ENCODE measurements at regions not wholly inside any gene's neighbourhood (a gene's known extent, or its start where the extent isn't known, plus 50 kb on each side); places are given as distances from the start of the nearest gene placed in this dataset.
"Not testable (repeated sequence)": the region's sequence is repeated elsewhere in the genome, so short reads cannot be mapped to it uniquely, and the experiment has no call there.

DNA sequence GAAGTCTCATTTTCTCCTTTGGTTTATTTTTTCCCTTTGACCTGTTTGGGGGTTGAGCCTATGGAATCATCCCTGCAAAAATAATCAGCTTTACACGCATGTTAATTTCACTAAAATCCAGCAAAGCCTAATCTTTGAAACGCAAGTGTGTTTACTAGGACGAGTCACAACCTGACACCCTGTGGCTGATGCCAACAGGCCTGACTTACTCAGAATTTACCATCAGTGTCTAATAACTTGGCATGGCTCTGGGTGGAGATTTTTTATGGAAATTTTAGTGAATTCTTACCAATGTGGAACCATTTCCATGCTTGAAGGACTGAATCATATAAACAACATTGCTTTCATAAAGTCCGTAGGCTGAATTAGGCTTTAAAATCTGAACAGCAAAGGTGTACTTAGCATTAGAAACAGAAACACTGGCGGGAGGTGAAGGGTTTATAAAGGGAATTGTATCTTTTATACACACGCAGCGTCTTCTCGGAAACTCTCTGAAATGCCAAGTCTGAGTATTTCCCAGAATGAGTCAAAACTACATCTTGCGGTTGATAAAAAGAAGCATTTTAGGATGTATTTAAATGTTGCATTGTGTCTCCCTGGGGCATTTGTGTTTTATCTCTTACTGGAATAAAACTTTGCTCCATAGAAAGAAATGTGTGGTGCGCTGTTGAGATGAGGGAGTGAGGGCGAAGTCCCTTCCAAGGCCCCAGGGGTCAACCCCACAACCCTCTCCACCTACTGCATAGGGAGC lies 81.2 kb downstream of the DACT2 start:
- Histone ChIP-seq H3K4me3 (ENCODE audit: low read length) (no peak overlapping the region), H3K9me3 (ENCODE audit: control insufficient read depth, low read length) (peaks cover 3% of the 10 kb centered on the region)
- H3K27ac Mint-ChIP-seq: no peak overlapping the region

DNA sequence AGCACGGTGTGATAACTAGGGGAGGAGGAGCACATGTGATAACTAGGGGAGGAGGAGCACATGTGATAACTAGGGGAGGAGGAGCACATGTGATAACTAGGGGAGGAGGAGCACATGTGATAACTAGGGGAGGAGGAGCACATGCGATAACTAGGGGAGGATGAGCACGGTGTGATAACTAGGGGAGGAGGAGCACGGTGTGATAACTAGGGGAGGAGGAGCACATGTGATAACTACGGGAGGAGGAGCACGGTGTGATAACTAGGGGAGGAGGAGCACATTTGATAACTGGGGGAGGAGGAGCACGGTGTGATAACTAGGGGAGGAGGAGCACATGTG lies 85.7 kb downstream of the DACT2 start:
- H3K9me3 Mint-ChIP-seq; H3K9me3 ChIP-seq (ENCODE audit: control insufficient read depth, low read length); H3K27ac Mint-ChIP-seq; DNase-seq; H3K27me3 ChIP-seq (ENCODE audit: control insufficient read depth, insufficient read depth, low read length, poor library complexity, severe bottlenecking); H3K36me3 Mint-ChIP-seq (ENCODE audit: low read depth); H3K4me1 ChIP-seq (ENCODE audit: control insufficient read depth, insufficient read depth, low read length); H3K36me3 ChIP-seq (ENCODE audit: control insufficient read depth, insufficient read depth, low read length); H3K27ac ChIP-seq (ENCODE audit: low read depth, low read length); H3K4me3 ChIP-seq (ENCODE audit: low read length); H3K4me3 Mint-ChIP-seq; H3K27me3 Mint-ChIP-seq (ENCODE audit: insufficient read depth); H3K9ac ChIP-seq (ENCODE audit: extremely low read depth, low read length, poor library complexity, severe bottlenecking): not testable (repeated sequence)
- H3K4me1 Mint-ChIP-seq: peaks cover 14% of the 10 kb centered on the region
- WGBS, 2 experiments (ENCODE audit: insufficient coverage in 1 of 2, insufficient read length in 1 of 2): 80 to 87% methylated on average over 2 to 7 of the region's 7 CpGs

More for the DNA sequence above, 81.2 kb downstream of the DACT2 start:
- Histone ChIP-seq H3K27ac (ENCODE audit: low read depth, low read length) (no peak overlapping the region), H3K27me3 (ENCODE audit: control insufficient read depth, insufficient read depth, low read length, poor library complexity, severe bottlenecking) (no peaks in the 10 kb centered on the region), H3K36me3 (ENCODE audit: control insufficient read depth, insufficient read depth, low read length) (no peaks in the 10 kb centered on the region), H3K4me1 (ENCODE audit: control insufficient read depth, insufficient read depth, low read length) (no peaks in the 10 kb centered on the region), H3K9ac (ENCODE audit: extremely low read depth, low read length, poor library complexity, severe bottlenecking) (no peak overlapping the region)
- H3K36me3 Mint-ChIP-seq (ENCODE audit: low read depth): no peaks in the 10 kb centered on the region
- TF ChIP-seq, protein P1, sequence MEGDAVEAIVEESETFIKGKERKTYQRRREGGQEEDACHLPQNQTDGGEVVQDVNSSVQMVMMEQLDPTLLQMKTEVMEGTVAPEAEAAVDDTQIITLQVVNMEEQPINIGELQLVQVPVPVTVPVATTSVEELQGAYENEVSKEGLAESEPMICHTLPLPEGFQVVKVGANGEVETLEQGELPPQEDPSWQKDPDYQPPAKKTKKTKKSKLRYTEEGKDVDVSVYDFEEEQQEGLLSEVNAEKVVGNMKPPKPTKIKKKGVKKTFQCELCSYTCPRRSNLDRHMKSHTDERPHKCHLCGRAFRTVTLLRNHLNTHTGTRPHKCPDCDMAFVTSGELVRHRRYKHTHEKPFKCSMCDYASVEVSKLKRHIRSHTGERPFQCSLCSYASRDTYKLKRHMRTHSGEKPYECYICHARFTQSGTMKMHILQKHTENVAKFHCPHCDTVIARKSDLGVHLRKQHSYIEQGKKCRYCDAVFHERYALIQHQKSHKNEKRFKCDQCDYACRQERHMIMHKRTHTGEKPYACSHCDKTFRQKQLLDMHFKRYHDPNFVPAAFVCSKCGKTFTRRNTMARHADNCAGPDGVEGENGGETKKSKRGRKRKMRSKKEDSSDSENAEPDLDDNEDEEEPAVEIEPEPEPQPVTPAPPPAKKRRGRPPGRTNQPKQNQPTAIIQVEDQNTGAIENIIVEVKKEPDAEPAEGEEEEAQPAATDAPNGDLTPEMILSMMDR (conservative IDR thresholded peaks at IDR 0.05): no peak
- H3K9me3 Mint-ChIP-seq: no peaks in the 10 kb centered on the region
- DNase-seq: no peak
- no peak overlapping the region for H3K4me3 Mint-ChIP-seq
- 97 to 100% methylated on average over 5 to 9 of the region's 11 CpGs for WGBS, 2 experiments (ENCODE audit: insufficient coverage in 1 of 2, insufficient read length in 1 of 2)
- peaks cover 5% of the 10 kb centered on the region for H3K27me3 Mint-ChIP-seq (ENCODE audit: insufficient read depth)
- no peaks in the 10 kb centered on the region for H3K4me1 Mint-ChIP-seq

DNA sequence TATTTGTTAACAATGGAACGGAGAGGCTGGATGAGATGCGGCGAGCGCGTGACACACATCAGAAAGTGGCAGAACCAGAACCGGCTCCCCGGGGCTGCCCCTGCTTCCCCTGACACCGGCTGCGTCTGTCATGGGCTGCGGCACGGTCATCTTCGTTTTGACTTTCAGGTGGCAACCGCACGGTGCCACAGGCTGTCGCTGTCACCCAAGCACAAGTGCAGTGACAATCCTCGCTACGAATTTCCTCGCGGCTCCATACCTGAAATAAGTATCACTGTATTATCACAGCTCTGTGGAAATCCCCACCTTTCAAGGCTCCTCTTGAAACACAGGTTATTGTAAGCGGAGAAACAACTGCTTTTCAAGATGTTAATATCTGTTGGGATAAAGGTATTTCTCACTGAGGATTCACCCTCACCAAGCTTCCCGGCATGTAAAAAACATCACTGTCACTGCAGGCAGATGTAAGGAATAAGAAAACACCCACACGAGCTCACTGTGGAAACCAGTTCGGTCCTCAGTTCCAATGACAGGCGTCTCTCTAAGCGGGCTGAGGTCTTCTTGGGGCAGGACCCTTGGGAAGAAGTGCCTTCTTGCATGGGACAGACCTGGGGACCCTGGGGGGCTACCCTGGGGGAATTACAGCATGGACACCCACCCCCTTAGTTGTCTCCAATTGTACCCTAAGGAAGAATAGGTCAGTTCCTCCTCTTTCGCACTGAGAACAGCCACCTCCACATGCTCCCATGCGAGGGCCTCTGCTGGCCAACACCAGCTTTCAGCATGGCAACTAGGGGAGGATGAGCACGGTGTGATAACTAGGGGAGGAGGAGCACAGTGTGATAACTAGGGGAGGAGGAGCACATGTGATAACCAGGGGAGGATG lies 86.3 kb downstream of the DACT2 start:
- H3K4me1 ChIP-seq (ENCODE audit: control insufficient read depth, insufficient read depth, low read length): peaks cover 5% of the 10 kb centered on the region
- H3K4me1 Mint-ChIP-seq: peaks cover 14% of the 10 kb centered on the region
- no peak overlapping the region for H3K4me3 ChIP-seq (ENCODE audit: low read length)
- no peak overlapping the region for H3K27ac Mint-ChIP-seq
- no peaks in the 10 kb centered on the region for H3K36me3 Mint-ChIP-seq (ENCODE audit: low read depth)
- no peaks in the 10 kb centered on the region for H3K27me3 ChIP-seq (ENCODE audit: control insufficient read depth, insufficient read depth, low read length, poor library complexity, severe bottlenecking)
- no peaks in the 10 kb centered on the region for H3K9me3 Mint-ChIP-seq
- H3K36me3 ChIP-seq (ENCODE audit: control insufficient read depth, insufficient read depth, low read length): no peaks in the 10 kb centered on the region
- H3K4me3 Mint-ChIP-seq: no peak overlapping the region
- H3K27ac ChIP-seq (ENCODE audit: low read depth, low read length): no peak overlapping the region
- H3K9ac ChIP-seq (ENCODE audit: extremely low read depth, low read length, poor library complexity, severe bottlenecking): no peak overlapping the region
- TF ChIP-seq, protein P1 (conservative IDR thresholded peaks at IDR 0.05): peak; percentile 48
- WGBS, 2 experiments (ENCODE audit: insufficient coverage in 1 of 2, insufficient read length in 1 of 2): 91 to 95% methylated on average over 18 to 28 of the region's 28 CpGs
- DNase-seq: peak; percentile 69
- H3K9me3 ChIP-seq (ENCODE audit: control insufficient read depth, low read length): peaks cover 3% of the 10 kb centered on the region
- no peaks in the 10 kb centered on the region for H3K27me3 Mint-ChIP-seq (ENCODE audit: insufficient read depth)

Data from endodermal cell (in vitro differentiated cells).